Smooth muscle cell of the brain vasculature (primary cell): ENCODE measurements at regions not wholly inside any gene's neighbourhood (a gene's known extent, or its start where the extent isn't known, plus 50 kb on each side); places are given as distances from the start of the nearest gene placed in this dataset.

Experiments
- DNase-seq: peaks from one replicate; pipeline ENCODE4 v3.0.0-alpha.2; 2012; ENCODE audit warnings: low read depth, low spot score

DNA sequence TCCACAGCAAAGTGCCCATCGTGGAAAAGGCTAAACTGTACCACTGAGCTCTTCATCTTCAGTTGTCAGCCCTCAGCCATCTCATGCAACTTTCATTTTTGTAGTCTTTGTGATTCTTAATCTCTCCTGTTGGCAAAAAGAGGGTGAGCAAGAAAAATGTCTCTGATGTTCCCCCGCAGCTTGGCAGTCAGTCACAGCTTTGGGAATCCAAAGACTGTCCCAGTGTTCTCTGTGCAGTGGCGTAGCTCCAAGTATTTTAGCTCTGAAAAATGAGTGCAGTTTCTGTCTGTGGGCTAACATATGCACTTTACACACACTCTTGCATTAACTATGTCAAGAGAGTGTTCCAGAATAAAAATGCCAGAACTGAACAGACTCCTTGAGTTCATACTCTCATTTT lies 372.2 kb downstream of the TMEM232 start:
- DNase-seq = no peak

DNA sequence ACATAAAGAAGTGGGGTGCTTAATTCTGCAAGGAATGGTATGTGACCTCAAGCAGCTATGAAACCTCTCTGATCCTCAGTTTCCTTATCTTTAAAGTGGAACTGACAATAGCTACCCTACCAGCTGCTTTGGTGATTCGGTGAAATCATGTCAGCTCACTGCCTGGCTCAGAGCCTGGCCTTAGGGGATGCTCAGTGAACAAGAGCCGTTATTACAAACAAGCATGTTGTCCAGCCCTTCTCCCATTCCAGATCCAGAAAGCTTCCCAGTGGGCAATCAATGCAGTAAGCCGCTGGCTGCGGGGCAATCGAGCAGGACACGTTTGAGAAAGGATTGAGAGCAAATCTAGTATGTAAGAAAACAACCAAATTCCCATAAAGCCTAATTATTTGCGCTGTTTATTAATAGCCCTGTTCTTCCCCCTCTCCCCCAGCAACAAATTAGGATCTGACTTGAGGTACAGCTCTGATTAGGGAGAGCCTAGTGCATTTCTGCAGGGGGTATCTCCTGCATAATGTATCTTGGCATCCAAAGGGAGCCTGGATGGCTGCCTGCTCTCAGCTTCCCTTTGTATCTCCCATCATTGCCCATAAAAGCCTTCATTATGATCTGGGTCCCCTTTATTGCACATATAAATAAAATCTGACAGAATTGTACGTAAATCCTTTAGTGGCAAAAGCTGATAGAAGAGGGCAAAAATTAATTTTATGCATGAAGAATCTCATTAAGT lies 371.4 kb downstream of the TMEM232 start:
- DNase-seq = no peak

DNA sequence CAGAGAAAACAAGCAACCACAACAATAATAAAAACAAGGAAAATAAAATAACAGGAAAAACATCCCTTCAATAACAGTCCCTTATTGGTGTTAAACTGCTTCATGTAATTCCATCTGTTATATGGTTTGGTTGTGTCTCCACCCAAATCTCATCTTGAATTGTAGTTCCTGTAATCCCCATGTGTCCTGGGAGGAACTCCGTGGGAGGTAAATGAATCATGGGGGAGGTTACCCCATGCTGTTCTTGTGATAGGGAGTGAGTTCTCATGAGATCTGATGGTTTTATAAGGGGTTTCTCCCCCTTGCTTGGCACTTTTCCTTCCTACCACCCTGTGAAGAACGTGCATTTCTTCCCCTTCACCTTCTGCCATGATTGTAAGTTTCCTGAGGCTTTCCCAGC lies 369.8 kb downstream of the TMEM232 start:
- DNase-seq = no peak

DNA sequence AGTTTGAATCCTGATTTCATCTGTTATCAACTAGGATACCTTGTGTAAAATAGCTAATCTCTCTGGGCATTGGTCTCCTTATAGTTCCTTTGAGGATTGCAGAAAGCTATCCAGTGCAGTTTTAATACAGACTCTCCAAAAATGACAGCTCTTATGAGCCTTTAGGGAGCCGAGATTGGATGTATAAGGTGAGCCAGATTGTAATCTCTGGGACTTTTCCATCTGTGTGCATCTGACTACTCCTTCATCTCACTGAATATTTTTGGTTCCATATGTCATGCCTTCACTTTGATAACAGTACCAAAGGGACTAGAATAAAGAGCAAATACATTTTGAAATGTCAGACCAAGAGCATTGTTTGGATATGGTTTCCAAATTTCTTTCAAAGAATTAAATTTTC lies 367.2 kb downstream of the TMEM232 start:
- DNase-seq = no peak

DNA sequence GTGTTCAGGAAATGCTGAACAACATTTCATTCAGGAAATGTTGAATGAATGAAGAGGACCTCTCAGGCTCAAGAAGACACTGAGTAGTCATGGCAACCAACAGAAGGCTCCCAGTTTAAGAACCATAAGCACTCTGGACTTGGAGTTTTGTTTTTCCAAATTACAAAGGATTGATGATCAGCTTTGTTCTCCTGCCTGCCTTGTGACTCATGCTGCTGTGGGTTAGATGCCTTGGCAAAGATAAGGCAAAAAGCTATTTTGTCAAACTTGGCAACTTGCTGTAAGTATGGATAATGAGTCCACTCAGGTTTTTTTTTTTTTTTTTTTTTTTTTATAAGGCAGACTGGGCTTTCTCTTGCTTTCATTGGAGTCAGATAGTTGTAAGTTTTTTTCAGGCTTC lies 365.0 kb downstream of the TMEM232 start:
- no peak for DNase-seq

DNA sequence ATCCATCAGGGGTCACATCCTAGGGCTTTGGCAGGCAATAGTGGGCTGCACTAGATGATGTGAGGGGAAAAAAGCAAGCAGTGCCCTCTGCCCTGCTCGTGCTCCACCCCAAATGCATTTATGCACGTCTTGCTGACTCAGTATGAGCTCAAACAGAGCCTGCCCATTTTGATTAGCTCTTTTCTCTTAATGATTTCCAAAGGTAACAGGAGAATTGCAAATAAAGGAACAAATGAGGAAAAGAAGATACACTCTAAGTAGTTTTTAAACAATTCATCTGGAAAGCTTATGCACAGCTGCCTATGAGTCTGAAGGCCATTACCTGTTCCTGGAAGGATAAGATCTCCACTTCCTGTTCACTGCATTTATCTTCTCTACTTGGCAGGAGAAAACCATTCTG lies 364.2 kb downstream of the TMEM232 start:
- no peak for DNase-seq

DNA sequence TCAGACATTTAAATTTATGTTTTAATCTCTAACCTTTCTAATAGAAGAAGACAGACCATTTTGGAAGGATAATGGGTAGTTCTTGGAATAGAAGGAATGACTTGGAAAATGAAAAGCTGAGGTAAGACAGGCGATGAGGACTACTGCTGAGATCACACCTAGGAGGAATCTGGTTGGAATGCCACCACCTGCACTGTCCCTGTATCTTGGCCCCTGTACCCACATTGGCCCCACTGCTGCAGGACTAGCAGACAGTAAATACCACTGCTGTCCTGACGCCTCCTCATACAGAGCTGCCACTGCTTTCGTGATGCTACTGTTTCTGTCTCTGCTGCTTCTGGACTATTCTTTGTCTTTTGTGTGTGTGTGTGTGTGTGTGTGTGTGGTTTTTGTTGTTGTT lies 359.8 kb downstream of the TMEM232 start:
- DNase-seq = no peak
